ENCODE measurements at regions not wholly inside any gene's neighbourhood (a gene's known extent, or its start where the extent isn't known, plus 50 kb on each side); places are given as distances from the start of the nearest gene placed in this dataset.

DNA sequence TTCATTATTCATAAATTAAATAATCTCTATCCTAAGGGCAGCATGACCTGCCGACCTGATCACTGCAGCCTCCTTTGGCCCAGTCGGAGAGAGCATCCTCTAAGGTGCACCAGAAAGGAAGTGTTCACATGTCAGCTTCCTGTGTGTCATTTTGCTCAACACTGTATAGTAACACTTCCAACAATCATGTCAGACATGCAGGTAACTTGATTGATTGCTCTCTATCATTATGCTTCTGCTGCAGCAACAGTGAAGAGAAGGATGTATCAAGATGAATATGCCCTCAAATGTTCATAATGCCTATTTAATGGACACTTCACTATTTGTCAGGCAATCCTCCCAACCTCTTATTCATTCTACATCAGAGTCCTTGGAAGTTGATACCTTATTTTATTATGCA is 332.3 kb downstream of the CDH7 start:
- CTCF ChIA-PET = no interaction called here
- no peak for DNase-seq (ENCODE audit: unreplicated experiment)
- BruUV-seq (replicated peaks) = no TSS peak
- intact Hi-C loops (cut with micrococcal nuclease) = no loop called here
- H3K36me3 Mint-ChIP-seq (ENCODE audit: insufficient read depth, unreplicated experiment) = no peaks in the 10 kb centered on the region
- TF ChIP-seq, protein P1, sequence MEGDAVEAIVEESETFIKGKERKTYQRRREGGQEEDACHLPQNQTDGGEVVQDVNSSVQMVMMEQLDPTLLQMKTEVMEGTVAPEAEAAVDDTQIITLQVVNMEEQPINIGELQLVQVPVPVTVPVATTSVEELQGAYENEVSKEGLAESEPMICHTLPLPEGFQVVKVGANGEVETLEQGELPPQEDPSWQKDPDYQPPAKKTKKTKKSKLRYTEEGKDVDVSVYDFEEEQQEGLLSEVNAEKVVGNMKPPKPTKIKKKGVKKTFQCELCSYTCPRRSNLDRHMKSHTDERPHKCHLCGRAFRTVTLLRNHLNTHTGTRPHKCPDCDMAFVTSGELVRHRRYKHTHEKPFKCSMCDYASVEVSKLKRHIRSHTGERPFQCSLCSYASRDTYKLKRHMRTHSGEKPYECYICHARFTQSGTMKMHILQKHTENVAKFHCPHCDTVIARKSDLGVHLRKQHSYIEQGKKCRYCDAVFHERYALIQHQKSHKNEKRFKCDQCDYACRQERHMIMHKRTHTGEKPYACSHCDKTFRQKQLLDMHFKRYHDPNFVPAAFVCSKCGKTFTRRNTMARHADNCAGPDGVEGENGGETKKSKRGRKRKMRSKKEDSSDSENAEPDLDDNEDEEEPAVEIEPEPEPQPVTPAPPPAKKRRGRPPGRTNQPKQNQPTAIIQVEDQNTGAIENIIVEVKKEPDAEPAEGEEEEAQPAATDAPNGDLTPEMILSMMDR (IDR thresholded peaks at IDR 0.05; ENCODE audit: unreplicated experiment) = no peak
- H3K27ac Mint-ChIP-seq (ENCODE audit: low read depth, unreplicated experiment) = no peak overlapping the region
- H3K9me3 Mint-ChIP-seq (ENCODE audit: unreplicated experiment) = no peaks in the 10 kb centered on the region
- POLR2A ChIA-PET = no interaction called here
- H3K4me1 Mint-ChIP-seq (ENCODE audit: insufficient read depth, unreplicated experiment) = no peaks in the 10 kb centered on the region
- H3K27me3 Mint-ChIP-seq (ENCODE audit: insufficient read depth, unreplicated experiment) = peaks cover 11% of the 10 kb centered on the region
- no peak overlapping the region for H3K4me3 Mint-ChIP-seq (ENCODE audit: unreplicated experiment)

- POLR2A ChIA-PET = no interaction called here
- TF ChIP-seq, protein P1 (IDR thresholded peaks at IDR 0.05; ENCODE audit: unreplicated experiment) = no peak
- DNase-seq (ENCODE audit: unreplicated experiment) = no peak
- Mint-ChIP-seq H3K27me3 (ENCODE audit: insufficient read depth, unreplicated experiment) (peaks cover 11% of the 10 kb centered on the region), H3K4me3 (ENCODE audit: unreplicated experiment) (no peak overlapping the region), H3K36me3 (ENCODE audit: insufficient read depth, unreplicated experiment) (no peaks in the 10 kb centered on the region), H3K4me1 (ENCODE audit: insufficient read depth, unreplicated experiment) (no peaks in the 10 kb centered on the region), H3K9me3 (ENCODE audit: unreplicated experiment) (peaks cover 8% of the 10 kb centered on the region), H3K27ac (ENCODE audit: low read depth, unreplicated experiment) (no peak overlapping the region)
- no TSS peak for BruUV-seq (replicated peaks)
- intact Hi-C loops (cut with micrococcal nuclease) = no loop called here
- CTCF ChIA-PET = no interaction called here
Observed at GRCh38 chr18:66078925-66079800, 328.4 kb downstream of the CDH7 start.

GRCh38 chr18:66077066-66077465 is 326.3 kb downstream of the CDH7 start:
- POLR2A ChIA-PET = no interaction called here
- H3K27ac Mint-ChIP-seq (ENCODE audit: low read depth, unreplicated experiment) = no peak overlapping the region
- BruUV-seq (replicated peaks) = no TSS peak
- DNase-seq (ENCODE audit: unreplicated experiment) = no peak
- H3K4me3 Mint-ChIP-seq (ENCODE audit: unreplicated experiment) = no peak overlapping the region
- no peaks in the 10 kb centered on the region for H3K4me1 Mint-ChIP-seq (ENCODE audit: insufficient read depth, unreplicated experiment)
- TF ChIP-seq, protein P1 (IDR thresholded peaks at IDR 0.05; ENCODE audit: unreplicated experiment) = no peak
- CTCF ChIA-PET = no interaction called here
- peaks cover 18% of the 10 kb centered on the region for H3K9me3 Mint-ChIP-seq (ENCODE audit: unreplicated experiment)
- no peaks in the 10 kb centered on the region for H3K36me3 Mint-ChIP-seq (ENCODE audit: insufficient read depth, unreplicated experiment)
- H3K27me3 Mint-ChIP-seq (ENCODE audit: insufficient read depth, unreplicated experiment) = peaks cover 11% of the 10 kb centered on the region
- intact Hi-C loops (cut with micrococcal nuclease) = no loop called here

DNA sequence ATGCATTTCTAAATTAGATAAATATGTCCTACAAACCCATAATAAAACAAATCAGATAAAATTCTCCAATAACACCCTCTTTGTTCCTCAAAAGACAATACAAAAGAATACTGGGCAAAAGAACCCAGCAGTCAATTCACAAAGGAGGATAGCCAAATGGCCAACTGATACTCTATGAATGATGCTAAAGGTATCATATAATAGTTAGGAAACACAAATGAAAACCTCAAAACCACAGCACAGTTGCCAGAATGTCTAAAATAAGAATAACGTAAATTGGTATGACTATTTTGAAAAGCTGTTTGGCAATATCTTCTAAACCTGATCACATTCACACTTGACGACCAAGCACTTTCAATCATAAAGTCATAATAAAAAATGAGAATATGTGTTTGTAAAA is 315.4 kb downstream of the CDH7 start:
- ChIA-PET POLR2A (interaction anchor here (0.6 kb wide), 1 partner anchor 1249 kb away, joined by 3 read pairs; no protein-coding TSS in a partner anchor), CTCF (interaction anchor here (0.6 kb wide), 1 partner anchor 760 kb away, joined by 3 read pairs; no protein-coding TSS in a partner anchor)
- Mint-ChIP-seq H3K27me3 (ENCODE audit: insufficient read depth, unreplicated experiment) (no peaks in the 10 kb centered on the region), H3K9me3 (ENCODE audit: unreplicated experiment) (no peaks in the 10 kb centered on the region), H3K36me3 (ENCODE audit: insufficient read depth, unreplicated experiment) (no peaks in the 10 kb centered on the region), H3K4me3 (ENCODE audit: unreplicated experiment) (no peak overlapping the region), H3K27ac (ENCODE audit: low read depth, unreplicated experiment) (no peak overlapping the region), H3K4me1 (ENCODE audit: insufficient read depth, unreplicated experiment) (no peaks in the 10 kb centered on the region)
- BruUV-seq (replicated peaks) = no TSS peak
- intact Hi-C loops (cut with micrococcal nuclease) = no loop called here
- TF ChIP-seq, protein P1 (IDR thresholded peaks at IDR 0.05; ENCODE audit: unreplicated experiment) = no peak
- DNase-seq (ENCODE audit: unreplicated experiment) = no peak
